OCI-LY3 (cell line): ENCODE measurements at regions not wholly inside any gene's neighbourhood (a gene's known extent, or its start where the extent isn't known, plus 50 kb on each side); places are given as distances from the start of the nearest gene placed in this dataset.

ENCODE experiments used
- CTCF ChIP-seq: fragments of 200-600, 300-600 bp; sonication (generic); IDR thresholded peaks from 2 replicates; pipeline ENCODE4 v1.5.1; 2014; ENCODE audit warnings: antibody characterized with exemption, low read length, low read depth
- EZH2phosphoT487 ChIP-seq: fragments of 200-600 bp; shearing (Covaris generic); IDR thresholded peaks from 2 replicates; pipeline ENCODE4 v1.6.1; 2018; ENCODE audit warnings: antibody characterized with exemption, mixed run types, low read depth

GRCh38 chr4:110823251-110823650 is 200.4 kb upstream of the PITX2 start:
- TF ChIP-seq CTCF: no peak
- TF ChIP-seq EZH2phosphoT487: no peak
